ENCODE measurements at regions not wholly inside any gene's neighbourhood (a gene's known extent, or its start where the extent isn't known, plus 50 kb on each side); places are given as distances from the start of the nearest gene placed in this dataset.

GRCh38 chr12:62082448-62082847 lies 177.8 kb upstream of the USP15 start:
- TF ChIP-seq, protein P1, sequence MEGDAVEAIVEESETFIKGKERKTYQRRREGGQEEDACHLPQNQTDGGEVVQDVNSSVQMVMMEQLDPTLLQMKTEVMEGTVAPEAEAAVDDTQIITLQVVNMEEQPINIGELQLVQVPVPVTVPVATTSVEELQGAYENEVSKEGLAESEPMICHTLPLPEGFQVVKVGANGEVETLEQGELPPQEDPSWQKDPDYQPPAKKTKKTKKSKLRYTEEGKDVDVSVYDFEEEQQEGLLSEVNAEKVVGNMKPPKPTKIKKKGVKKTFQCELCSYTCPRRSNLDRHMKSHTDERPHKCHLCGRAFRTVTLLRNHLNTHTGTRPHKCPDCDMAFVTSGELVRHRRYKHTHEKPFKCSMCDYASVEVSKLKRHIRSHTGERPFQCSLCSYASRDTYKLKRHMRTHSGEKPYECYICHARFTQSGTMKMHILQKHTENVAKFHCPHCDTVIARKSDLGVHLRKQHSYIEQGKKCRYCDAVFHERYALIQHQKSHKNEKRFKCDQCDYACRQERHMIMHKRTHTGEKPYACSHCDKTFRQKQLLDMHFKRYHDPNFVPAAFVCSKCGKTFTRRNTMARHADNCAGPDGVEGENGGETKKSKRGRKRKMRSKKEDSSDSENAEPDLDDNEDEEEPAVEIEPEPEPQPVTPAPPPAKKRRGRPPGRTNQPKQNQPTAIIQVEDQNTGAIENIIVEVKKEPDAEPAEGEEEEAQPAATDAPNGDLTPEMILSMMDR (IDR thresholded peaks at IDR 0.05), result no peak
- H3K4me3 ChIP-seq, result no peak overlapping the region
- DNase-seq (ENCODE audit: low spot score) (no peak), ATAC-seq (ENCODE audit: insufficient number of reproducible peaks, low FRiP score, low read depth) (no peak)
- no peaks in the 10 kb centered on the region for H3K36me3 ChIP-seq
- peaks cover 10 to 33% of the 10 kb centered on the region in 2 donors for H3K4me1 ChIP-seq (ENCODE audit: control insufficient read depth in 1 of 2, low read depth in 2 of 2)
- H3K27me3 ChIP-seq (replicated peaks; ENCODE audit: insufficient read depth), result no peaks in the 10 kb centered on the region
- no peaks in the 10 kb centered on the region for H3K9me3 ChIP-seq
- no peak overlapping the region for H3K27ac ChIP-seq

DNA sequence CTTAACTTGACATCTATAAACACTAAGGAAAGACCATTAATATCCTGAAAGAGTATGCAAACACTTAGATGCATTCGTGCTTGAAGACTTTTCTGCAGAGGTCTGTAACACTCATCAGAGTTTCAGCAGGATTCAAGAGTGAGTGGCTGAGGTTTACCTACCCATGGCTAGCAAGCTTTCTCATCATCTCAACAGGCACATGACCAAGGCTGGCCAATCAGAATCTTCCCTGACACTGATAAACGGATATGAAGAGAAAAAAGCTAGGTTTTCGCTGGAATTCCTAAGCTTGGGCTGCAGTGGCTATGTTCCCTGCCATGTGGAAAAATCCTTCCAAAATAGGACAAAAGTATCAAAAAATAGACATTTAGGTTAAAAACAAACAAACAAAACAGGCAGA lies 162.1 kb upstream of the USP15 start:
- ATAC-seq (ENCODE audit: insufficient number of reproducible peaks, low FRiP score, low read depth) (no peak), DNase-seq (ENCODE audit: low spot score) (no peak)
- Histone ChIP-seq H3K4me1 (ENCODE audit: control insufficient read depth in 1 of 2, low read depth in 2 of 2) (peaks cover 6 to 7% of the 10 kb centered on the region in 2 donors), H3K4me3 (no peak overlapping the region), H3K27ac (no peak overlapping the region), H3K9me3 (no peaks in the 10 kb centered on the region), H3K36me3 (no peaks in the 10 kb centered on the region), H3K27me3 (replicated peaks; ENCODE audit: insufficient read depth) (no peaks in the 10 kb centered on the region)
- TF ChIP-seq, protein P1 (IDR thresholded peaks at IDR 0.05), result no peak

- Histone ChIP-seq H3K36me3 (no peaks in the 10 kb centered on the region), H3K27me3 (replicated peaks; ENCODE audit: insufficient read depth) (no peaks in the 10 kb centered on the region), H3K9me3 (no peaks in the 10 kb centered on the region), H3K4me1 (ENCODE audit: control insufficient read depth in 1 of 2, low read depth in 2 of 2) (peaks cover 11 to 13% of the 10 kb centered on the region in 2 donors), H3K27ac (peak overlapping the region in 1 of 2 donors; percentile 29), H3K4me3 (no peak overlapping the region)
- ATAC-seq (ENCODE audit: insufficient number of reproducible peaks, low FRiP score, low read depth) (no peak), DNase-seq (ENCODE audit: low spot score) (no peak)
- TF ChIP-seq, protein P1 (IDR thresholded peaks at IDR 0.05), result no peak
These were observed 156.5 kb upstream of the USP15 start for GRCh38 chr12:62103748-62104147.

- TF ChIP-seq, protein P1 (IDR thresholded peaks at IDR 0.05), result no peak
- ATAC-seq (ENCODE audit: insufficient number of reproducible peaks, low FRiP score, low read depth), result no peak
- no peaks in the 10 kb centered on the region for H3K9me3 ChIP-seq
- DNase-seq (ENCODE audit: low spot score), result no peak
- H3K4me3 ChIP-seq, result peak overlapping the region; percentile 46
- peaks cover 11% of the 10 kb centered on the region in 2 donors for H3K4me1 ChIP-seq (ENCODE audit: control insufficient read depth in 1 of 2, low read depth in 2 of 2)
- no peaks in the 10 kb centered on the region for H3K36me3 ChIP-seq
- no peaks in the 10 kb centered on the region for H3K27me3 ChIP-seq (replicated peaks; ENCODE audit: insufficient read depth)
- H3K27ac ChIP-seq, result peak overlapping the region in 1 of 2 donors; percentile 44
These were observed 153.5 kb upstream of the USP15 start for GRCh38 chr12:62106547-62107185.

GRCh38 chr12:62113366-62114011 lies 146.7 kb upstream of the USP15 start:
- DNase-seq (ENCODE audit: low spot score) (no peak), ATAC-seq (ENCODE audit: insufficient number of reproducible peaks, low FRiP score, low read depth) (no peak)
- Histone ChIP-seq H3K9me3 (no peaks in the 10 kb centered on the region), H3K27ac (no peak overlapping the region), H3K27me3 (replicated peaks; ENCODE audit: insufficient read depth) (no peaks in the 10 kb centered on the region), H3K4me1 (ENCODE audit: control insufficient read depth in 1 of 2, low read depth in 2 of 2) (no peaks in the 10 kb centered on the region), H3K36me3 (no peaks in the 10 kb centered on the region), H3K4me3 (no peak overlapping the region)
- TF ChIP-seq, protein P1 (IDR thresholded peaks at IDR 0.05), result no peak

Data from thoracic aorta (tissue), 2 donors.